SK-N-SH treated with all-trans-retinoic acid at 6 μM for 48 hours (cell line): ENCODE measurements at regions not wholly inside any gene's neighbourhood (a gene's known extent, or its start where the extent isn't known, plus 50 kb on each side); places are given as distances from the start of the nearest gene placed in this dataset.
A peak's percentile ranks its signal among the peaks of the same experiment; 100 is the strongest.

Source experiments
- ISL1 ChIP-seq: fragments of 250-450 bp; sonication (Bioruptor Pico); IDR thresholded peaks from 2 replicates; pipeline ENCODE4 v2.1.2; 2022; ENCODE audit warnings: mild to moderate bottlenecking, moderate library complexity
- RARB ChIP-seq: fragments of 250-450 bp; sonication (Bioruptor Pico); IDR thresholded peaks from 2 replicates; pipeline ENCODE4 v1.8.0; 2021; ENCODE audit warnings: mild to moderate bottlenecking, moderate library complexity
- TSHZ2 ChIP-seq: fragments of 250-450 bp; sonication (Bioruptor Pico); IDR thresholded peaks from 2 replicates; pipeline ENCODE4 v1.5.0; 2020; ENCODE audit warnings: mild to moderate bottlenecking, moderate library complexity
- ZFP3 ChIP-seq: fragments of 250-450 bp; sonication (Bioruptor Pico); IDR thresholded peaks from 2 replicates; pipeline ENCODE4 v1.5.0; 2020; ENCODE audit warnings: mild to moderate bottlenecking, moderate library complexity
- ZNF565 ChIP-seq: fragments of 450-650 bp; formaldehyde crosslinking; conservative IDR thresholded peaks from 2 replicates; pipeline ENCODE4 v1.5.0; 2020; ENCODE audit warnings: low read depth, mild to moderate bottlenecking, moderate library complexity
- TF ChIP-seq, protein P1 (sequence below): fragments of 250-450 bp; sonication (Bioruptor Pico); IDR thresholded peaks from 2 replicates; pipeline ENCODE4 v1.8.0; 2020; ENCODE audit warnings: mild to moderate bottlenecking, moderate library complexity, borderline replicate concordance

DNA sequence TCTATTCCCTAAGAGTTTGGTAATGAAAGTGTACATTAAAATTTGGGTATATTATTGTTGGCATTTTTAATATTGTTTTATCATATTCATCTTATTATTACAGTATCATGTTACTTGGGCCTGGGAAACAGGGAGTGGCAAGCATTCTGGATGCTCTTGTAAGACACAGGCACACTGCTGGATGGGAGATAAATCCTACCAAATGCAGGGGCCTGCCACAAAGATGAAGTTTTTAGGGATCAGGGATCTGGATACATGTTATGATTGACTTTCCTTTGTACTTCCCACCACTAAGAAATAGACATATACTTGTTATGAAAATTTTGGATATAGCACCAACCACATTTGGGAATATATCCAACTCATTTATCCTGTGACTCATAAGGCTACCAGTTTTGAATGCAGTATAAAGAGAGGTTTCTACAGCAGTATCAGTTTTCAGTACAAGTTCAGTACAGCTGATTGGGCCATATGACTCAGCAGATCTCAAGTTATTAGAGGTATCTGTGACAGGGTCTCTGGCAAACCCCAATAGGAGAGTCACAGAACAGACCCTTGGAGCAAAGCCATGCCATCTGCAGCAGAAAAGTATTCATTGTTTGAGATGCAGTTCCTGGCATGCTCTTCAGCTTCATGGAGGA, 360.1 kb downstream of the DMAC1 start:
- TF ChIP-seq TSHZ2 (CRISPR knock-in tag) (no peak), ZNF565 (CRISPR knock-in tag) (no peak), ZFP3 (CRISPR knock-in tag) (no peak), ISL1 (CRISPR knock-in tag) (0 out of 2 replicates have a peak, but pooled peaks have one; percentile 7), RARB (CRISPR knock-in tag) (no peak)
- TF ChIP-seq, protein P1, sequence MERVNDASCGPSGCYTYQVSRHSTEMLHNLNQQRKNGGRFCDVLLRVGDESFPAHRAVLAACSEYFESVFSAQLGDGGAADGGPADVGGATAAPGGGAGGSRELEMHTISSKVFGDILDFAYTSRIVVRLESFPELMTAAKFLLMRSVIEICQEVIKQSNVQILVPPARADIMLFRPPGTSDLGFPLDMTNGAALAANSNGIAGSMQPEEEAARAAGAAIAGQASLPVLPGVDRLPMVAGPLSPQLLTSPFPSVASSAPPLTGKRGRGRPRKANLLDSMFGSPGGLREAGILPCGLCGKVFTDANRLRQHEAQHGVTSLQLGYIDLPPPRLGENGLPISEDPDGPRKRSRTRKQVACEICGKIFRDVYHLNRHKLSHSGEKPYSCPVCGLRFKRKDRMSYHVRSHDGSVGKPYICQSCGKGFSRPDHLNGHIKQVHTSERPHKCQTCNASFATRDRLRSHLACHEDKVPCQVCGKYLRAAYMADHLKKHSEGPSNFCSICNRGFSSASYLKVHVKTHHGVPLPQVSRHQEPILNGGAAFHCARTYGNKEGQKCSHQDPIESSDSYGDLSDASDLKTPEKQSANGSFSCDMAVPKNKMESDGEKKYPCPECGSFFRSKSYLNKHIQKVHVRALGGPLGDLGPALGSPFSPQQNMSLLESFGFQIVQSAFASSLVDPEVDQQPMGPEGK (CRISPR knock-in tag) = no peak
